Lung (tissue), 11 donors: ENCODE measurements at regions not wholly inside any gene's neighbourhood (a gene's known extent, or its start where the extent isn't known, plus 50 kb on each side); places are given as distances from the start of the nearest gene placed in this dataset.

Source experiments
- ATAC-seq: fragments of 200-7000 bp; cut with Tn5 transposase; one replicate; pipeline ENCODE4 v1.9.1; 2020; ENCODE audit warnings: moderate number of reproducible peaks; ENCODE audit not compliant: insufficient read depth, low FRiP score
- DNase-seq, 3 donors: peaks; one replicate each; pipeline ENCODE4 v3.0.0-alpha.2; 2013 to 2017
- H3K27ac ChIP-seq, 2 donors: one replicate each; pipeline ENCODE4 v1.5.1; 2013; ENCODE audit warnings: mild to moderate bottlenecking in 2 of 2, moderate library complexity in 2 of 2, control low read depth in 1 of 2, inconsistent platforms in 1 of 2, low read depth in 1 of 2, low read length in 1 of 2
- H3K27me3 ChIP-seq, 3 donors: one replicate each; pipeline ENCODE4 v1.5.1; 2013; ENCODE audit warnings: low read length in 2 of 3; ENCODE audit not compliant: control insufficient read depth in 3 of 3, insufficient read depth in 3 of 3
- H3K36me3 ChIP-seq, 4 donors: one replicate each; pipeline ENCODE4 v1.5.1; 2013; ENCODE audit warnings: low read length in 4 of 4, mild to moderate bottlenecking in 1 of 4, moderate library complexity in 1 of 4; ENCODE audit not compliant: control insufficient read depth in 4 of 4, insufficient read depth in 4 of 4
- H3K4me1 ChIP-seq, 5 donors: one replicate each; pipeline ENCODE4 v1.5.1; 2013; ENCODE audit warnings: low read length in 5 of 5, mild to moderate bottlenecking in 2 of 5, moderate library complexity in 1 of 5; ENCODE audit not compliant: control insufficient read depth in 5 of 5, insufficient read depth in 5 of 5
- H3K4me3 ChIP-seq: one replicate; pipeline ENCODE4 v1.5.1; 2013; ENCODE audit warnings: mild to moderate bottlenecking, control low read depth, moderate library complexity
- H3K9ac ChIP-seq, 2 donors: one replicate each; pipeline ENCODE4 v1.5.1; 2013; ENCODE audit warnings: low read length in 2 of 2, control low read depth in 1 of 2; ENCODE audit not compliant: insufficient read depth in 1 of 2
- H3K9me3 ChIP-seq, 4 donors: one replicate each; pipeline ENCODE4 v1.5.1; 2013; ENCODE audit warnings: low read length in 3 of 4, mild to moderate bottlenecking in 1 of 4, moderate library complexity in 1 of 4; ENCODE audit not compliant: control insufficient read depth in 4 of 4, insufficient read depth in 3 of 4
- CTCF ChIP-seq: IDR thresholded peaks from 2 replicates; pipeline ENCODE4 v1.5.1; 2012; ENCODE audit warnings: mild to moderate bottlenecking; ENCODE audit errors: control extremely low read depth, extremely low read depth
- WGBS, 2 donors: extraction: QIAGEN DNeasy Blood & Tissue Kit; methylation state at CpG; one replicate each; pipeline ENCODE4 v1.1.7; 2013; 5-methylcytosine and 5-hydroxymethylcytosine counted together
- donor health status: control.
- donor health status: control.
- donor health status: Bipolar disorder and iron deficiency.
- donor health status: healthy.
- donor health status: DM: yes; HTN: yes; CAD: no.

GRCh38 chr6:100105919-100106529, 112.0 kb upstream of the MCHR2 start:
- Histone ChIP-seq H3K36me3 (no peaks in the 10 kb centered on the region), H3K4me1 (no peaks in the 10 kb centered on the region), H3K9me3 (no peaks in the 10 kb centered on the region), H3K4me3 (no peak overlapping the region), H3K27ac (no peak overlapping the region), H3K9ac (no peak overlapping the region), H3K27me3 (peaks cover 0 to 5% (median 0%) of the 10 kb centered on the region in 3 donors)
- no peak for TF ChIP-seq CTCF
- DNase-seq (no peak), ATAC-seq (no peak)
- 66 to 68% methylated on average over 7 of the region's 7 CpGs for WGBS, 2 donors

- TF ChIP-seq CTCF, result no peak
- Histone ChIP-seq H3K4me1 (no peaks in the 10 kb centered on the region), H3K9me3 (no peaks in the 10 kb centered on the region), H3K4me3 (no peak overlapping the region), H3K36me3 (no peaks in the 10 kb centered on the region), H3K27ac (no peak overlapping the region), H3K9ac (no peak overlapping the region), H3K27me3 (peaks cover 0 to 5% (median 0%) of the 10 kb centered on the region in 3 donors)
- WGBS, 2 donors, result 72 to 74% methylated on average over 3 of the region's 3 CpGs
- no peak for ATAC-seq
- no peak for DNase-seq
These were observed 111.1 kb upstream of the MCHR2 start for GRCh38 chr6:100105138-100105537.

GRCh38 chr6:100103931-100104330, 109.9 kb upstream of the MCHR2 start:
- Histone ChIP-seq H3K9ac (no peak overlapping the region), H3K9me3 (no peaks in the 10 kb centered on the region), H3K36me3 (no peaks in the 10 kb centered on the region), H3K27me3 (peaks cover 0 to 5% (median 0%) of the 10 kb centered on the region in 3 donors), H3K4me1 (no peaks in the 10 kb centered on the region), H3K27ac (no peak overlapping the region), H3K4me3 (no peak overlapping the region)
- WGBS, 2 donors, result 83 to 85% methylated on average over 2 of the region's 2 CpGs
- DNase-seq (no peak), ATAC-seq (no peak)
- TF ChIP-seq CTCF, result no peak

GRCh38 chr6:100103194-100103593, 109.2 kb upstream of the MCHR2 start:
- DNase-seq (no peak), ATAC-seq (no peak)
- Histone ChIP-seq H3K4me1 (no peaks in the 10 kb centered on the region), H3K4me3 (no peak overlapping the region), H3K36me3 (no peaks in the 10 kb centered on the region), H3K27ac (no peak overlapping the region), H3K9ac (no peak overlapping the region), H3K9me3 (no peaks in the 10 kb centered on the region), H3K27me3 (peaks cover 0 to 5% (median 0%) of the 10 kb centered on the region in 3 donors)
- no peak for TF ChIP-seq CTCF
- 81 to 84% methylated on average over 3 of the region's 3 CpGs for WGBS, 2 donors
